ENCODE measurements at regions not wholly inside any gene's neighbourhood (a gene's known extent, or its start where the extent isn't known, plus 50 kb on each side); places are given as distances from the start of the nearest gene placed in this dataset.

DNA sequence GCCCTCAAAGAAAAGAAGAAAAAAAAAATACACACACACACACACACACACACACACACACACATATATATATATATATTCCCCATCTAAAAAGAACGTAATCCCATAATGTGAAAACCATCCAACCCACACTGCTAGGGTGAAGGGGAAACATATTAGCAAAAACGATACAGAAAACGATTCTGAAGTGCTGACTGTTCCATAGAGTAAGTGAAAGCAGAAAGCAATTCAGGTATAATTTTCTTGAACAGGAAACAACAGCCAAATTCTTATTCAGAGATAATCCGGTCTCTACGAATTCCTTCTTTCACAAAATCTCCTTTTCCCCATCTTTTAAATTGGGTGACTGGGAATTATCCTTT, 393.5 kb downstream of the NOVA1 start:
- no peak for TF ChIP-seq POLR2AphosphoS5 (IDR thresholded peaks at IDR 0.05)
- TF ChIP-seq EP300 (IDR thresholded peaks at IDR 0.05): no peak

Measured in esophagus muscularis mucosa (tissue), 3 donors.